ENCODE measurements at regions not wholly inside any gene's neighbourhood (a gene's known extent, or its start where the extent isn't known, plus 50 kb on each side); places are given as distances from the start of the nearest gene placed in this dataset.

- no peak for DNase-seq
- peaks cover 53% of the 10 kb centered on the region for H3K4me1 Mint-ChIP-seq
- peaks cover 15% of the 10 kb centered on the region for H3K27me3 Mint-ChIP-seq
- no peak overlapping the region for H3K4me3 Mint-ChIP-seq
- no peak for ATAC-seq
- H3K9me3 Mint-ChIP-seq = no peaks in the 10 kb centered on the region
- no peaks in the 10 kb centered on the region for H3K36me3 Mint-ChIP-seq (ENCODE audit: low read depth)
- H3K27ac Mint-ChIP-seq = peak overlapping the region; percentile 7
Measured at GRCh38 chr2:215750763-215751162, 262.6 kb downstream of the MREG start.

- Mint-ChIP-seq H3K4me1 (peaks cover 63% of the 10 kb centered on the region), H3K27me3 (peaks cover 6% of the 10 kb centered on the region), H3K9me3 (no peaks in the 10 kb centered on the region), H3K4me3 (no peak overlapping the region), H3K27ac (peak overlapping the region; percentile 20), H3K36me3 (ENCODE audit: low read depth) (no peaks in the 10 kb centered on the region)
- no peak for DNase-seq
- ATAC-seq = no peak
Measured at GRCh38 chr2:215749092-215749957, 264.0 kb downstream of the MREG start.

GRCh38 chr2:215748446-215748845, 264.9 kb downstream of the MREG start:
- Mint-ChIP-seq H3K27ac (no peak overlapping the region), H3K4me3 (no peak overlapping the region), H3K36me3 (ENCODE audit: low read depth) (no peaks in the 10 kb centered on the region), H3K4me1 (peaks cover 64% of the 10 kb centered on the region), H3K27me3 (peaks cover 6% of the 10 kb centered on the region), H3K9me3 (no peaks in the 10 kb centered on the region)
- ATAC-seq = no peak
- no peak for DNase-seq

GRCh38 chr2:215746887-215747615, 266.3 kb downstream of the MREG start:
- ATAC-seq = no peak
- Mint-ChIP-seq H3K9me3 (no peaks in the 10 kb centered on the region), H3K36me3 (ENCODE audit: low read depth) (no peaks in the 10 kb centered on the region), H3K27me3 (peaks cover 4% of the 10 kb centered on the region), H3K27ac (peak overlapping the region; percentile 74), H3K4me3 (peak overlapping the region; percentile 5), H3K4me1 (peaks cover 77% of the 10 kb centered on the region)
- no peak for DNase-seq

GRCh38 chr2:215746226-215746886, 267.0 kb downstream of the MREG start:
- DNase-seq (peak; percentile 12), ATAC-seq (peak; percentile 73)
- peak overlapping the region; percentile 5 for H3K4me3 Mint-ChIP-seq
- H3K9me3 Mint-ChIP-seq = no peaks in the 10 kb centered on the region
- peaks cover 4% of the 10 kb centered on the region for H3K27me3 Mint-ChIP-seq
- peaks cover 75% of the 10 kb centered on the region for H3K4me1 Mint-ChIP-seq
- H3K36me3 Mint-ChIP-seq (ENCODE audit: low read depth) = no peaks in the 10 kb centered on the region
- H3K27ac Mint-ChIP-seq = peak overlapping the region; percentile 74

GRCh38 chr2:215745331-215745730, 268.0 kb downstream of the MREG start:
- peak; percentile 11 for DNase-seq
- H3K36me3 Mint-ChIP-seq (ENCODE audit: low read depth) = no peaks in the 10 kb centered on the region
- H3K27me3 Mint-ChIP-seq = peaks cover 4% of the 10 kb centered on the region
- peak; percentile 50 for ATAC-seq
- no peak overlapping the region for H3K4me3 Mint-ChIP-seq
- peak overlapping the region; percentile 61 for H3K27ac Mint-ChIP-seq
- peaks cover 65% of the 10 kb centered on the region for H3K4me1 Mint-ChIP-seq
- no peaks in the 10 kb centered on the region for H3K9me3 Mint-ChIP-seq

- no peak for ATAC-seq
- no peaks in the 10 kb centered on the region for H3K9me3 Mint-ChIP-seq
- no peaks in the 10 kb centered on the region for H3K27me3 Mint-ChIP-seq
- peaks cover 57% of the 10 kb centered on the region for H3K4me1 Mint-ChIP-seq
- no peaks in the 10 kb centered on the region for H3K36me3 Mint-ChIP-seq (ENCODE audit: low read depth)
- peak overlapping the region; percentile 61 for H3K27ac Mint-ChIP-seq
- DNase-seq = no peak
- no peak overlapping the region for H3K4me3 Mint-ChIP-seq
Measured at GRCh38 chr2:215744514-215744913, 268.8 kb downstream of the MREG start.

- DNase-seq (no peak), ATAC-seq (no peak)
- Mint-ChIP-seq H3K4me1 (peaks cover 46% of the 10 kb centered on the region), H3K27ac (peak overlapping the region; percentile 63), H3K9me3 (no peaks in the 10 kb centered on the region), H3K4me3 (no peak overlapping the region), H3K36me3 (ENCODE audit: low read depth) (no peaks in the 10 kb centered on the region), H3K27me3 (no peaks in the 10 kb centered on the region)
Measured at GRCh38 chr2:215743066-215743465, 270.3 kb downstream of the MREG start.

GRCh38 chr2:215742021-215742420, 271.3 kb downstream of the MREG start:
- peaks cover 42% of the 10 kb centered on the region for H3K4me1 Mint-ChIP-seq
- no peak overlapping the region for H3K4me3 Mint-ChIP-seq
- peak; percentile 29 for ATAC-seq
- no peaks in the 10 kb centered on the region for H3K9me3 Mint-ChIP-seq
- H3K27ac Mint-ChIP-seq = no peak overlapping the region
- H3K27me3 Mint-ChIP-seq = no peaks in the 10 kb centered on the region
- no peak for DNase-seq
- no peaks in the 10 kb centered on the region for H3K36me3 Mint-ChIP-seq (ENCODE audit: low read depth)

GRCh38 chr2:215740071-215740470, 273.3 kb downstream of the MREG start:
- no peaks in the 10 kb centered on the region for H3K9me3 Mint-ChIP-seq
- H3K4me3 Mint-ChIP-seq = no peak overlapping the region
- no peaks in the 10 kb centered on the region for H3K27me3 Mint-ChIP-seq
- H3K27ac Mint-ChIP-seq = no peak overlapping the region
- H3K4me1 Mint-ChIP-seq = peaks cover 22% of the 10 kb centered on the region
- DNase-seq = no peak
- ATAC-seq = no peak
- H3K36me3 Mint-ChIP-seq (ENCODE audit: low read depth) = no peaks in the 10 kb centered on the region

GRCh38 chr2:215738351-215738750, 275.0 kb downstream of the MREG start:
- Mint-ChIP-seq H3K27ac (no peak overlapping the region), H3K4me3 (no peak overlapping the region), H3K27me3 (no peaks in the 10 kb centered on the region), H3K9me3 (no peaks in the 10 kb centered on the region), H3K36me3 (ENCODE audit: low read depth) (no peaks in the 10 kb centered on the region), H3K4me1 (peaks cover 18% of the 10 kb centered on the region)
- no peak for ATAC-seq
- DNase-seq = no peak

GRCh38 chr2:215737477-215737876, 275.9 kb downstream of the MREG start:
- Mint-ChIP-seq H3K9me3 (no peaks in the 10 kb centered on the region), H3K4me3 (no peak overlapping the region), H3K36me3 (ENCODE audit: low read depth) (no peaks in the 10 kb centered on the region), H3K27me3 (no peaks in the 10 kb centered on the region), H3K4me1 (peaks cover 9% of the 10 kb centered on the region), H3K27ac (no peak overlapping the region)
- ATAC-seq (no peak), DNase-seq (no peak)

- no peak for DNase-seq
- Mint-ChIP-seq H3K9me3 (no peaks in the 10 kb centered on the region), H3K4me1 (peaks cover 3% of the 10 kb centered on the region), H3K27ac (no peak overlapping the region), H3K27me3 (no peaks in the 10 kb centered on the region), H3K4me3 (no peak overlapping the region), H3K36me3 (ENCODE audit: low read depth) (no peaks in the 10 kb centered on the region)
- ATAC-seq = no peak
Measured at GRCh38 chr2:215736653-215737290, 276.6 kb downstream of the MREG start.

GRCh38 chr2:215731108-215731658, 282.2 kb downstream of the MREG start:
- H3K27me3 Mint-ChIP-seq = no peaks in the 10 kb centered on the region
- ATAC-seq = no peak

More at GRCh38 chr2:215731108-215731658, 282.2 kb downstream of the MREG start:
- Mint-ChIP-seq H3K36me3 (ENCODE audit: low read depth) (no peaks in the 10 kb centered on the region), H3K4me1 (peaks cover 13% of the 10 kb centered on the region), H3K9me3 (no peaks in the 10 kb centered on the region), H3K27ac (no peak overlapping the region), H3K4me3 (no peak overlapping the region)
- DNase-seq = no peak
